ENCODE measurements at regions not wholly inside any gene's neighbourhood (a gene's known extent, or its start where the extent isn't known, plus 50 kb on each side); places are given as distances from the start of the nearest gene placed in this dataset.

DNA sequence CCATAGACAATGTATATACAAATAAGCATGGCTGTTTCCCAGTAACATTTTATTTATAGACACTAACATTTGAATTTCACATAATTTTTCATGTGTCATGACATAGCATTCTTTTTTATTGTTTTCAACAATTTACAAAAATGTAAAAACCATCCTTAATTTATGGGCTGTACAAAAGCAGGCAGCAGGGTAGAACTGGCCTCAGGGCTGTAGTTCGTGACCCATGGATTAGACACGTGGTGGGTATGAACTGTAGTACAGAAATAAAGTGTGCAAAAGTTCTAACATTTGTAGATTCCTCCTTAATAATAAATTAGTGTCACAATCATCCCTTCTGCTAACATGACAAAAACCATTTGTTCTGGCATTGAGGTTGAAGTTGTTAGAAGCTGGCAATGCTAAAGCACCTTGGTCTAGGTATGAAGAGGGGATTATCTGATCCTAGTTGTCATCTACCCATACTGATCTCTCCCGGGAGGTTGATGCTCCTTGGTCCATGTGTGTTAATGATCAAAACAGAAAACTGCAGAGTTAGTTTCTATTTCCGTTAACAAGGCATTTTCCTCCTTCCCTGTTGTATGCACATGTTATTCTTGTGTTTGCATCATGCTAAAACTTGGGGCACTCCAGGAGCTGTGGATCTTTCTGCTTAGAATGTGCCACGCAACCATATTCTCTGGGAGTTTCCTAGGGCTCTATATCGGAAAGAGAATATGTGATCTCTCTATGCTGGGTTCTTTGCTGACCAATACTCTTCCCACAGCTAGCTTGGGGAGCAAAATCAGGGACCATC lies 917.6 kb downstream of the TLE1 start:
- Histone ChIP-seq H2AFZ (ENCODE audit: control insufficient read depth, low read depth, low read length) (no peak overlapping the region), H3K9ac (ENCODE audit: control insufficient read depth, insufficient read depth, low read length) (no peak overlapping the region), H3K9me3 (replicated peaks; ENCODE audit: control insufficient read depth, insufficient read depth, low read length) (no peaks in the 10 kb centered on the region), H3K27me3 (replicated peaks in 1 of 2; ENCODE audit: control insufficient read depth in 2 of 2, insufficient read depth in 2 of 2, low read length in 1 of 2) (no peaks in the 10 kb centered on the region), H3K27ac (ENCODE audit: control insufficient read depth, insufficient read depth) (no peak overlapping the region), H3K36me3 (ENCODE audit: control insufficient read depth in 2 of 2, insufficient read depth in 2 of 2, low read length in 1 of 2) (no peaks in the 10 kb centered on the region), H3K4me3 (no peak overlapping the region), H3K79me2 (ENCODE audit: control insufficient read depth, insufficient read depth, low read length) (no peaks in the 10 kb centered on the region), H3K4me1 (ENCODE audit: control insufficient read depth, insufficient read depth, low read length) (no peaks in the 10 kb centered on the region), H4K20me1 (ENCODE audit: control insufficient read depth, insufficient read depth) (no peaks in the 10 kb centered on the region), H3K4me2 (ENCODE audit: control insufficient read depth, insufficient read depth) (no peak overlapping the region)
- DNase-seq (ENCODE audit: low read depth, low spot score) (no peak), ATAC-seq (no peak), FAIRE-seq (no peak)
- SMC1A ChIA-PET (ENCODE audit: uncharacterized antibody, unreplicated experiment), result interaction anchor here (1.4 to 1.5 kb wide), 2 partner anchors 21 to 110 kb away, joined by 4 read pairs; no protein-coding TSS in a partner anchor
- RAD21 ChIA-PET (ENCODE audit: unreplicated experiment), result interaction anchor here (0.9 kb wide), 1 partner anchor 19 kb away, joined by 3 read pairs; no protein-coding TSS in a partner anchor
- TF ChIP-seq, protein P1, sequence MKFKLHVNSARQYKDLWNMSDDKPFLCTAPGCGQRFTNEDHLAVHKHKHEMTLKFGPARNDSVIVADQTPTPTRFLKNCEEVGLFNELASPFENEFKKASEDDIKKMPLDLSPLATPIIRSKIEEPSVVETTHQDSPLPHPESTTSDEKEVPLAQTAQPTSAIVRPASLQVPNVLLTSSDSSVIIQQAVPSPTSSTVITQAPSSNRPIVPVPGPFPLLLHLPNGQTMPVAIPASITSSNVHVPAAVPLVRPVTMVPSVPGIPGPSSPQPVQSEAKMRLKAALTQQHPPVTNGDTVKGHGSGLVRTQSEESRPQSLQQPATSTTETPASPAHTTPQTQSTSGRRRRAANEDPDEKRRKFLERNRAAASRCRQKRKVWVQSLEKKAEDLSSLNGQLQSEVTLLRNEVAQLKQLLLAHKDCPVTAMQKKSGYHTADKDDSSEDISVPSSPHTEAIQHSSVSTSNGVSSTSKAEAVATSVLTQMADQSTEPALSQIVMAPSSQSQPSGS (IDR thresholded peaks at IDR 0.05; ENCODE audit: low read length), result no peak
- no peak for TF ChIP-seq SMC3 (IDR thresholded peaks at IDR 0.05; ENCODE audit: borderline replicate concordance, low read length)
- no peak for TF ChIP-seq LARP7 (IDR thresholded peaks at IDR 0.05)
- no peak for TF ChIP-seq NFYB (IDR thresholded peaks at IDR 0.05; ENCODE audit: insufficient read depth, low read depth, low read length)
- TF ChIP-seq, protein P2, sequence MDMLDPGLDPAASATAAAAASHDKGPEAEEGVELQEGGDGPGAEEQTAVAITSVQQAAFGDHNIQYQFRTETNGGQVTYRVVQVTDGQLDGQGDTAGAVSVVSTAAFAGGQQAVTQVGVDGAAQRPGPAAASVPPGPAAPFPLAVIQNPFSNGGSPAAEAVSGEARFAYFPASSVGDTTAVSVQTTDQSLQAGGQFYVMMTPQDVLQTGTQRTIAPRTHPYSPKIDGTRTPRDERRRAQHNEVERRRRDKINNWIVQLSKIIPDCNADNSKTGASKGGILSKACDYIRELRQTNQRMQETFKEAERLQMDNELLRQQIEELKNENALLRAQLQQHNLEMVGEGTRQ (IDR thresholded peaks at IDR 0.05; ENCODE audit: borderline replicate concordance, low read depth, low read length), result no peak
- no peak for TF ChIP-seq IKZF2 (IDR thresholded peaks at IDR 0.05)
- TF ChIP-seq BMI1 (IDR thresholded peaks at IDR 0.05; ENCODE audit: borderline replicate concordance), result no peak
- no peak for TF ChIP-seq ZNF24 (IDR thresholded peaks at IDR 0.05)
- TF ChIP-seq, protein P3, sequence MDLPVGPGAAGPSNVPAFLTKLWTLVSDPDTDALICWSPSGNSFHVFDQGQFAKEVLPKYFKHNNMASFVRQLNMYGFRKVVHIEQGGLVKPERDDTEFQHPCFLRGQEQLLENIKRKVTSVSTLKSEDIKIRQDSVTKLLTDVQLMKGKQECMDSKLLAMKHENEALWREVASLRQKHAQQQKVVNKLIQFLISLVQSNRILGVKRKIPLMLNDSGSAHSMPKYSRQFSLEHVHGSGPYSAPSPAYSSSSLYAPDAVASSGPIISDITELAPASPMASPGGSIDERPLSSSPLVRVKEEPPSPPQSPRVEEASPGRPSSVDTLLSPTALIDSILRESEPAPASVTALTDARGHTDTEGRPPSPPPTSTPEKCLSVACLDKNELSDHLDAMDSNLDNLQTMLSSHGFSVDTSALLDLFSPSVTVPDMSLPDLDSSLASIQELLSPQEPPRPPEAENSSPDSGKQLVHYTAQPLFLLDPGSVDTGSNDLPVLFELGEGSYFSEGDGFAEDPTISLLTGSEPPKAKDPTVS (IDR thresholded peaks at IDR 0.05; ENCODE audit: low read depth, low read length), result no peak
- no peak for TF ChIP-seq STAT3 (IDR thresholded peaks at IDR 0.05; ENCODE audit: low read depth, low read length)
- no peak for TF ChIP-seq SIX5 (IDR thresholded peaks at IDR 0.05; ENCODE audit: low read depth, low read length, severe bottlenecking)
- no peak for TF ChIP-seq TCF3 (IDR thresholded peaks at IDR 0.05; ENCODE audit: borderline replicate concordance, insufficient read depth, low read depth, low read length)
- no peak for TF ChIP-seq RELA (IDR thresholded peaks at IDR 0.05; ENCODE audit: borderline replicate concordance, partially characterized antibody)
- TF ChIP-seq CHD1 (IDR thresholded peaks at IDR 0.05; ENCODE audit: low read depth, low read length), result no peak
- no peak for TF ChIP-seq CHD4 (IDR thresholded peaks at IDR 0.05)
- TF ChIP-seq PML (IDR thresholded peaks at IDR 0.05; ENCODE audit: low read length), result no peak
- TF ChIP-seq SMAD1 (IDR thresholded peaks at IDR 0.05; ENCODE audit: low read depth, partially characterized antibody), result no peak
- no peak for TF ChIP-seq TBL1XR1 (IDR thresholded peaks at IDR 0.05; ENCODE audit: low read depth, low read length)
- TF ChIP-seq, protein P4, sequence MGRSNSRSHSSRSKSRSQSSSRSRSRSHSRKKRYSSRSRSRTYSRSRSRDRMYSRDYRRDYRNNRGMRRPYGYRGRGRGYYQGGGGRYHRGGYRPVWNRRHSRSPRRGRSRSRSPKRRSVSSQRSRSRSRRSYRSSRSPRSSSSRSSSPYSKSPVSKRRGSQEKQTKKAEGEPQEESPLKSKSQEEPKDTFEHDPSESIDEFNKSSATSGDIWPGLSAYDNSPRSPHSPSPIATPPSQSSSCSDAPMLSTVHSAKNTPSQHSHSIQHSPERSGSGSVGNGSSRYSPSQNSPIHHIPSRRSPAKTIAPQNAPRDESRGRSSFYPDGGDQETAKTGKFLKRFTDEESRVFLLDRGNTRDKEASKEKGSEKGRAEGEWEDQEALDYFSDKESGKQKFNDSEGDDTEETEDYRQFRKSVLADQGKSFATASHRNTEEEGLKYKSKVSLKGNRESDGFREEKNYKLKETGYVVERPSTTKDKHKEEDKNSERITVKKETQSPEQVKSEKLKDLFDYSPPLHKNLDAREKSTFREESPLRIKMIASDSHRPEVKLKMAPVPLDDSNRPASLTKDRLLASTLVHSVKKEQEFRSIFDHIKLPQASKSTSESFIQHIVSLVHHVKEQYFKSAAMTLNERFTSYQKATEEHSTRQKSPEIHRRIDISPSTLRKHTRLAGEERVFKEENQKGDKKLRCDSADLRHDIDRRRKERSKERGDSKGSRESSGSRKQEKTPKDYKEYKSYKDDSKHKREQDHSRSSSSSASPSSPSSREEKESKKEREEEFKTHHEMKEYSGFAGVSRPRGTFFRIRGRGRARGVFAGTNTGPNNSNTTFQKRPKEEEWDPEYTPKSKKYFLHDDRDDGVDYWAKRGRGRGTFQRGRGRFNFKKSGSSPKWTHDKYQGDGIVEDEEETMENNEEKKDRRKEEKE (IDR thresholded peaks at IDR 0.05), result no peak
- intact Hi-C loops (cut with micrococcal nuclease; ENCODE audit: unreplicated experiment) (no loop called here), in situ Hi-C loops (cut with MboI) (no loop called here)
- no TSS peak for BruUV-seq (replicated peaks)
- POLR2A ChIA-PET, result no interaction called here
- WGBS (ENCODE audit: insufficient coverage, insufficient replicate concordance, low lambda C conversion rate, missing lambda C conversion rate), result 11% methylated on average over 6 of the region's 6 CpGs
- CTCF ChIA-PET, result interaction anchor here (0.9 kb wide), 1 partner anchor 100 kb away, joined by 3 read pairs; no protein-coding TSS in a partner anchor

All from GM12878 (cell line).